ENCODE measurements at regions not wholly inside any gene's neighbourhood (a gene's known extent, or its start where the extent isn't known, plus 50 kb on each side); places are given as distances from the start of the nearest gene placed in this dataset.

DNA sequence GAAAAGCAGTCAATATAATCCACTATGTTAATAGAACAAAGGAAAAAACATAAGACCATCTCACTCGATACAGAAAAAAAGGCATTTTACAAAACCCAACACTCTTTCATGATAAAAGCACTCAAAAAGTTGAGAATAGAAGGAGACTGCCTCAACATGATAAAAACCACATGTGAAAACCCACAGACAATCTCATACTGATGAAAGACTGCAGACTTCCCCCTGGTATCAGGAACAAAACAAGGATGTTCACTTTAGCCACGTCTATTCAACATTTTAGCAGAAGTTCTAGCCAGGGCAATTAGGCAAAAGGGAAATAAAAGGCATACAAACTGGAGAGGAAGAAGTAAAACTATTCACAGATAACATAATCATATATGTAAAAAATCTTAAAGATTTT is 285.9 kb downstream of the EIPR1 start:
- Histone ChIP-seq H3K27me3 (no peaks in the 10 kb centered on the region), H3K4me3 (no peak overlapping the region), H3K4me1 (no peaks in the 10 kb centered on the region), H3K9me3 (peaks cover 0 to 2% (median 0%) of the 10 kb centered on the region in 3 donors), H3K36me3 (no peaks in the 10 kb centered on the region), H3K27ac (no peak overlapping the region)
- no peak for TF ChIP-seq POLR2A (IDR thresholded peaks at IDR 0.05)
- TF ChIP-seq, protein P1, sequence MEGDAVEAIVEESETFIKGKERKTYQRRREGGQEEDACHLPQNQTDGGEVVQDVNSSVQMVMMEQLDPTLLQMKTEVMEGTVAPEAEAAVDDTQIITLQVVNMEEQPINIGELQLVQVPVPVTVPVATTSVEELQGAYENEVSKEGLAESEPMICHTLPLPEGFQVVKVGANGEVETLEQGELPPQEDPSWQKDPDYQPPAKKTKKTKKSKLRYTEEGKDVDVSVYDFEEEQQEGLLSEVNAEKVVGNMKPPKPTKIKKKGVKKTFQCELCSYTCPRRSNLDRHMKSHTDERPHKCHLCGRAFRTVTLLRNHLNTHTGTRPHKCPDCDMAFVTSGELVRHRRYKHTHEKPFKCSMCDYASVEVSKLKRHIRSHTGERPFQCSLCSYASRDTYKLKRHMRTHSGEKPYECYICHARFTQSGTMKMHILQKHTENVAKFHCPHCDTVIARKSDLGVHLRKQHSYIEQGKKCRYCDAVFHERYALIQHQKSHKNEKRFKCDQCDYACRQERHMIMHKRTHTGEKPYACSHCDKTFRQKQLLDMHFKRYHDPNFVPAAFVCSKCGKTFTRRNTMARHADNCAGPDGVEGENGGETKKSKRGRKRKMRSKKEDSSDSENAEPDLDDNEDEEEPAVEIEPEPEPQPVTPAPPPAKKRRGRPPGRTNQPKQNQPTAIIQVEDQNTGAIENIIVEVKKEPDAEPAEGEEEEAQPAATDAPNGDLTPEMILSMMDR (IDR thresholded peaks at IDR 0.05 in 4 of 5, conservative IDR thresholded peaks at IDR 0.05 in 1 of 5), result no peak
- DNase-seq, result no peak
- no peak for ATAC-seq
- in situ Hi-C loops (cut with MboI; ENCODE audit: low sequenced_read_pairs in 4 of 4) (no loop called here), intact Hi-C loops (cut with DNase I; ENCODE audit: low total_unique reads) (no loop called here)

DNA sequence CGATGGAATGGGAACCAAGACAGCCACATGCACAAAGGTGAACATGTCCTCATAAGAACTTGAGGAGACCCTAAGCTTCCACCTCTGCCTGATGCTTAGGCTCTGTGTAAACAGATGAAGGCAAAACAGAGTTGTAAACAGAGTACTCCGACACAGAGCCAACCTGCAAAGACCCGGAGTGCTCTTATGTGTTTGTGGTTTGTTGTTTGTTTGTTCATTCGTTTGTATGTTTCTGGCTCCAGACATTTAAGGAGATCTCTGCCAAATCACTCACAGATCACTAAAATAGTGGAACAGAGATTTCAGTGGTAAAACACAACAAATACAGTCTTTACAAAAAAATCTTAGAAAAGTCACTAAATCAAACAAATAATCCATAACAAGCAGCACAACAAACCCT is 294.9 kb downstream of the EIPR1 start:
- Histone ChIP-seq H3K4me1 (no peaks in the 10 kb centered on the region), H3K36me3 (no peaks in the 10 kb centered on the region), H3K27ac (no peak overlapping the region), H3K9me3 (no peaks in the 10 kb centered on the region), H3K27me3 (no peaks in the 10 kb centered on the region), H3K4me3 (no peak overlapping the region)
- ATAC-seq (no peak), DNase-seq (no peak)
- no peak for TF ChIP-seq POLR2A (IDR thresholded peaks at IDR 0.05)
- TF ChIP-seq, protein P1 (IDR thresholded peaks at IDR 0.05 in 4 of 5, conservative IDR thresholded peaks at IDR 0.05 in 1 of 5), result no peak
- in situ Hi-C loops (cut with MboI; ENCODE audit: low sequenced_read_pairs in 4 of 4) (no loop called here), intact Hi-C loops (cut with DNase I; ENCODE audit: low total_unique reads) (no loop called here)

DNA sequence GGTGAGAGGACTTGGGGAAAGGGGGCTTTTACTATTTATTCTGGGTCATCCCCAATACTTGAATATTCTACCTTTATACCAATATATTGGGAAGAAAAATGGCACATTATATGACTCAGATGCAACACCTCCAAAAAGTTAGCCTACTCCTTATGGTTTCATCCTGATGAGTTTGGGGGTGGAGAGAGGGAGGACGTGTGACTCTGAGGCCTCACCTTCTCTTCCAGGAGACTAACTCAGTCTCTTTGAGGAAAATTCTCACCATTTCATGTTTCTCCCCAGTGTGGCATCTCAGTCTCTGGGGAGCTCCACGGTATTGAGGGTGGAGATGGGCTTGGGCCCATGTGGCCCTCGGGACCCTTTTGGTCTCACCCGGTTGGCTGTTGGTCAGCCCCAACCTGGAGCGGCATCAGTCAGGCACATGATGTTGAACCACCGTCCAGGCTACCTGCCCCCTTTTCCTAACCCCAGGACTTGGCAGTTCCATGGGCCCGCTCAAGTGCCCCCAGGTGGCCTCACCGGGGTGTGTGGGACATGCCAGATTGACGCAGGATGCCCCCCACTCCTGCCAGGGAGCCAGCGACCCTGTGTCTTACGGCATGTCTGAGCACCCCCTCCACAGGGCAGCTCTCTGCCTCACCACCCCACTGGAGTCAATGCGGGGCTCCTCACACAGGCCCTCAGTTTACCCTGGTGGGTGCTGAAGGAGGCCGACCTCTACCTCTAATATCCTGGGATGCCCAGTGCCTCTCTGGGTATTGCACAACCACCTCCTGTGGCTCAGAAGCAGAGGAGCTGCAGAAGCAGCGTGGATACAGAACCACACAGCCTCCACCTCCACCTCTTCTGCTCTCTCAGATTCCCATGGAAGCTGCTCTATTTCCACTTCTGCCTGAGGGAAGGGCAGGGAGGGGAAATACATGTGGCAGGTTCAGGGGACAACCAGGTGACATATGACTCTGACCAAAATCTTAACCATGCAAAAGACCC is 297.4 kb downstream of the EIPR1 start:
- TF ChIP-seq, protein P1 (IDR thresholded peaks at IDR 0.05 in 4 of 5, conservative IDR thresholded peaks at IDR 0.05 in 1 of 5), result no peak
- DNase-seq (no peak), ATAC-seq (no peak)
- no peaks in the 10 kb centered on the region for H3K4me1 ChIP-seq
- no peaks in the 10 kb centered on the region for H3K27me3 ChIP-seq
- in situ Hi-C loops (cut with MboI; ENCODE audit: low sequenced_read_pairs in 4 of 4) (no loop called here), intact Hi-C loops (cut with DNase I; ENCODE audit: low total_unique reads) (no loop called here)
- no peaks in the 10 kb centered on the region for H3K36me3 ChIP-seq
- no peak overlapping the region for H3K4me3 ChIP-seq
- no peaks in the 10 kb centered on the region for H3K9me3 ChIP-seq
- no peak overlapping the region for H3K27ac ChIP-seq

DNA sequence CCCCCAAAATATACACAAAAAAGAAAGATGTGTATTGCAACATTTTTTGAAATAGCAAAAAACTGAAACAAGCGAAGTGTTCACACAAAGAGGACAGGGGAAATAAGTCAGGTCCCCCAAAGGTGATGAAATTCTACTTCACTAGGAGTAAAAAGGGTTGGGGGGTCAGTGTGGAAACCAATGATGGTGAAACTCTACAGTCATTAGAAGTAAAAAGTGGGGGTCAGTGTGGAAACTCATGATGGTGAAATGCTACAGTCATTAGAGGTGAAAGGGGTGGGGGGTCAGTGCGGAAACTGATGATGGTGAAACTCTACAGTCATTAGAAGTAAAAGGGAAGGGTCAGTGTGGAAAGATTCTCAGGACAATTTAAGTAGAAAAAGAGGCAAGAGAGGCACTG is 298.2 kb downstream of the EIPR1 start:
- TF ChIP-seq, protein P1 (IDR thresholded peaks at IDR 0.05 in 4 of 5, conservative IDR thresholded peaks at IDR 0.05 in 1 of 5), result no peak
- no peak for TF ChIP-seq POLR2A (IDR thresholded peaks at IDR 0.05)
- in situ Hi-C loops (cut with MboI; ENCODE audit: low sequenced_read_pairs in 4 of 4), result no loop called here
- DNase-seq, result no peak

More for the DNA sequence above, 298.2 kb downstream of the EIPR1 start:
- Histone ChIP-seq H3K4me3 (no peak overlapping the region), H3K27me3 (no peaks in the 10 kb centered on the region), H3K36me3 (no peaks in the 10 kb centered on the region), H3K27ac (no peak overlapping the region), H3K9me3 (no peaks in the 10 kb centered on the region), H3K4me1 (no peaks in the 10 kb centered on the region)
- intact Hi-C loops (cut with DNase I; ENCODE audit: low total_unique reads), result no loop called here
- ATAC-seq, result no peak

Measured in gastrocnemius medialis (tissue), 4 donors.